ENCODE measurements at regions not wholly inside any gene's neighbourhood (a gene's known extent, or its start where the extent isn't known, plus 50 kb on each side); places are given as distances from the start of the nearest gene placed in this dataset.

- TF ChIP-seq CTCF (IDR thresholded peaks at IDR 0.05) (no peak), POLR2A (IDR thresholded peaks at IDR 0.05) (no peak)
These were observed 96.9 kb upstream of the WLS start for GRCh38 chr1:68329096-68329835.

Measured in right lobe of liver (tissue), 4 donors.